Glutamatergic neuron (in vitro differentiated cells): ENCODE measurements at regions not wholly inside any gene's neighbourhood (a gene's known extent, or its start where the extent isn't known, plus 50 kb on each side); places are given as distances from the start of the nearest gene placed in this dataset.

ENCODE experiments used
- DNase-seq: peaks from one replicate; pipeline ENCODE4 v3.0.0; 2022
- H3K27ac Mint-ChIP-seq: one replicate; pipeline ENCODE4 v1.8.0; 2020; ENCODE audit warnings: mild to moderate bottlenecking, mixed read lengths, inconsistent platforms; ENCODE audit not compliant: unreplicated experiment
- H3K27me3 Mint-ChIP-seq: one replicate; pipeline ENCODE4 v1.8.0; 2020; ENCODE audit warnings: mild to moderate bottlenecking, moderate library complexity, mixed read lengths, inconsistent platforms; ENCODE audit not compliant: unreplicated experiment
- H3K36me3 Mint-ChIP-seq: one replicate; pipeline ENCODE4 v1.8.0; 2020; ENCODE audit warnings: mild to moderate bottlenecking, mixed read lengths, inconsistent platforms; ENCODE audit not compliant: unreplicated experiment
- H3K4me1 Mint-ChIP-seq: one replicate; pipeline ENCODE4 v1.8.0; 2020; ENCODE audit warnings: mild to moderate bottlenecking, low read depth, mixed read lengths, inconsistent platforms; ENCODE audit not compliant: unreplicated experiment
- H3K4me3 Mint-ChIP-seq: one replicate; pipeline ENCODE4 v1.8.0; 2020; ENCODE audit warnings: mild to moderate bottlenecking, mixed read lengths, inconsistent platforms; ENCODE audit not compliant: unreplicated experiment
- H3K9me3 Mint-ChIP-seq: one replicate; pipeline ENCODE4 v1.8.0; 2020; ENCODE audit warnings: mild to moderate bottlenecking, moderate library complexity, mixed read lengths, inconsistent platforms; ENCODE audit not compliant: unreplicated experiment
- CTCF ChIP-seq: fragments of 200-600 bp; sonication (generic); IDR thresholded peaks from one replicate; pipeline ENCODE4 v1.5.0; 2021; ENCODE audit not compliant: partially characterized antibody, unreplicated experiment

GRCh38 chr2:236849508-236849907 lies 236.2 kb upstream of the COPS8 start:
- no peak for DNase-seq
- Mint-ChIP-seq H3K27me3 (peaks cover 7% of the 10 kb centered on the region), H3K36me3 (peaks cover 11% of the 10 kb centered on the region), H3K27ac (no peak overlapping the region), H3K9me3 (peaks cover 3% of the 10 kb centered on the region), H3K4me3 (no peak overlapping the region), H3K4me1 (peaks cover 13% of the 10 kb centered on the region)
- no peak for TF ChIP-seq CTCF

DNA sequence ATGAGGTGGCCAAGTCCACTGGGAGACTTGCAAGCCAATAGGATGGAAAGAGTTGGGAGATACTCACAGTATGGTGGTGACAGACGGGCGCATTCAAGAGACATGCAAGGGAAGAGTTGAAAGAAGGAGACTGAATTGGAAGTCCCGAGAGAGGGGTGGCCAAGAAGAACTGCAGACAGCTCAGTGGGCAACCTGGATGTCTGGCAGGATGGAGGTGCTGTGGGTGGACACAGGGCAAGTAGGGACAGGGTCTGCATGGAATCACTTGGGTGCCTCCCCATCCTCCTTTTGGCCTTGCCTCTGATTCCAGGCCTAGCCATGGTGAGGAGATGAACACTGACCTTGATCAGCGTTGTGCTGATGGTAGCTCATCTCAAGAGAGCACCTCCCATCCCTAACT lies 235.7 kb upstream of the COPS8 start:
- H3K27me3 Mint-ChIP-seq = peaks cover 7% of the 10 kb centered on the region
- peaks cover 11% of the 10 kb centered on the region for H3K36me3 Mint-ChIP-seq
- H3K9me3 Mint-ChIP-seq = no peaks in the 10 kb centered on the region
- H3K4me1 Mint-ChIP-seq = peaks cover 13% of the 10 kb centered on the region
- no peak overlapping the region for H3K27ac Mint-ChIP-seq
- TF ChIP-seq CTCF = no peak
- H3K4me3 Mint-ChIP-seq = no peak overlapping the region
- DNase-seq = no peak

GRCh38 chr2:236851187-236851586 lies 234.5 kb upstream of the COPS8 start:
- Mint-ChIP-seq H3K4me1 (peaks cover 13% of the 10 kb centered on the region), H3K27ac (no peak overlapping the region), H3K27me3 (peaks cover 7% of the 10 kb centered on the region), H3K4me3 (no peak overlapping the region), H3K36me3 (peaks cover 12% of the 10 kb centered on the region), H3K9me3 (peaks cover 3% of the 10 kb centered on the region)
- TF ChIP-seq CTCF = no peak
- DNase-seq = no peak

- no peak for TF ChIP-seq CTCF
- Mint-ChIP-seq H3K27me3 (peaks cover 4% of the 10 kb centered on the region), H3K4me3 (no peak overlapping the region), H3K36me3 (peaks cover 12% of the 10 kb centered on the region), H3K4me1 (peaks cover 19% of the 10 kb centered on the region), H3K9me3 (peaks cover 3% of the 10 kb centered on the region), H3K27ac (no peak overlapping the region)
- no peak for DNase-seq
Observed at GRCh38 chr2:236852100-236852976, 233.4 kb upstream of the COPS8 start.

DNA sequence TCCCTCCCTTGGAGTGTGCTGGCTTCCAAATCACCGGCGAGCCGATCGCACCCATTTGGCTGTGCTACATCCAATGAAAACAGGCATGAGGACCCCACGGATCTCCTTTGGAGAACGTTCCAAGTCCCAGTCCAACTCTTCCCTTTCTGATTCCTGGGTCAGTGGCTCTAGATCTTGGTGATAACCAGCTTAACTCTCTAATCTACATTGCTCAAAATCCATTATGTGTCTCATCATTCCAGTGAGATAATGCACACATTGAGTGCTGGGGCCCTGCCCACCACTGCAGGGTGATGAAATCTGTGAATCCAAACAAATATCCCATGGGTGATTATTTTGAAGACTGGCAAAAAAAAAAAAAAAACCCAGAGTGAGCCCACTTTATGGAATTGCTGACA lies 232.7 kb upstream of the COPS8 start:
- Mint-ChIP-seq H3K9me3 (peaks cover 3% of the 10 kb centered on the region), H3K27ac (no peak overlapping the region), H3K27me3 (peaks cover 2% of the 10 kb centered on the region), H3K4me3 (no peak overlapping the region), H3K36me3 (peaks cover 12% of the 10 kb centered on the region), H3K4me1 (peaks cover 19% of the 10 kb centered on the region)
- no peak for TF ChIP-seq CTCF
- no peak for DNase-seq
